ENCODE measurements at regions not wholly inside any gene's neighbourhood (a gene's known extent, or its start where the extent isn't known, plus 50 kb on each side); places are given as distances from the start of the nearest gene placed in this dataset.

DNA sequence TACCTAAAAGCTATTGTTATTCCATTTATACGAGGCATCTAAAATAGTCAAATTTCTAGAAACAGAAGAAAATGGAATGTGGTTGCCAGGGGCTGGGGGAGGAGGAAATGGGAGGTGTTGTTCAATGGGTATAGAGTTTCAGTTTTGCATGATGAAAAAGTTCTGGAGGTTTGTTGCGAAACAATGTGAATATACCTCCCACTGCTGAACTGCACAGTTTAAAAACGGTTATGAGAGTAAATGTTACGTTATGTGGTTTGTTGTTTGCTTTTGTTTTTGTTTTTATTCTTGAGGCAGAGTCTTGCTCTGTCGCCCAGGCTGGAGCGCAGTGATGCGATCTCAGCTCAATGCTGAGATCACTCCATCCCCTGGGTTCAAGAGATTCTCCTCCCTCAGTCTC lies 64.9 kb upstream of the NRBF2 start:
- peak overlapping the region; percentile 35; the same call in 1 of the 2 replicates for H3K4me2 ChIP-seq (ENCODE audit: low read depth, low read length)
- TF ChIP-seq EZH2phosphoT487 (IDR thresholded peaks at IDR 0.05; ENCODE audit: low read length) (no peak), EZH2 (optimal IDR thresholded peaks at IDR 0.05; ENCODE audit: low read depth, low read length) (no peak)
- TF ChIP-seq, protein P1, sequence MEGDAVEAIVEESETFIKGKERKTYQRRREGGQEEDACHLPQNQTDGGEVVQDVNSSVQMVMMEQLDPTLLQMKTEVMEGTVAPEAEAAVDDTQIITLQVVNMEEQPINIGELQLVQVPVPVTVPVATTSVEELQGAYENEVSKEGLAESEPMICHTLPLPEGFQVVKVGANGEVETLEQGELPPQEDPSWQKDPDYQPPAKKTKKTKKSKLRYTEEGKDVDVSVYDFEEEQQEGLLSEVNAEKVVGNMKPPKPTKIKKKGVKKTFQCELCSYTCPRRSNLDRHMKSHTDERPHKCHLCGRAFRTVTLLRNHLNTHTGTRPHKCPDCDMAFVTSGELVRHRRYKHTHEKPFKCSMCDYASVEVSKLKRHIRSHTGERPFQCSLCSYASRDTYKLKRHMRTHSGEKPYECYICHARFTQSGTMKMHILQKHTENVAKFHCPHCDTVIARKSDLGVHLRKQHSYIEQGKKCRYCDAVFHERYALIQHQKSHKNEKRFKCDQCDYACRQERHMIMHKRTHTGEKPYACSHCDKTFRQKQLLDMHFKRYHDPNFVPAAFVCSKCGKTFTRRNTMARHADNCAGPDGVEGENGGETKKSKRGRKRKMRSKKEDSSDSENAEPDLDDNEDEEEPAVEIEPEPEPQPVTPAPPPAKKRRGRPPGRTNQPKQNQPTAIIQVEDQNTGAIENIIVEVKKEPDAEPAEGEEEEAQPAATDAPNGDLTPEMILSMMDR (IDR thresholded peaks at IDR 0.05; ENCODE audit: low read length), result no peak
- H3K27me3 ChIP-seq (replicated peaks; ENCODE audit: insufficient read depth, low read length), result no peaks in the 10 kb centered on the region
- no peaks in the 10 kb centered on the region for H3F3A ChIP-seq (ENCODE audit: insufficient read depth, low read length)
- H3K9me3 ChIP-seq (replicated peaks; ENCODE audit: insufficient read depth, low read length), result no peaks in the 10 kb centered on the region
- no peaks in the 10 kb centered on the region for H4K20me1 ChIP-seq (ENCODE audit: insufficient read depth, low read length)
- H3K27ac ChIP-seq (ENCODE audit: low read length), result peak overlapping the region; percentile 1; the same call in 1 of the 2 replicates
- H3K4me1 ChIP-seq (ENCODE audit: low read length), result no peaks in the 10 kb centered on the region; the same call in 1 of the 2 replicates
- DNase-seq, result peak; percentile 53
- no peaks in the 10 kb centered on the region for H3K36me3 ChIP-seq (replicated peaks; ENCODE audit: insufficient read depth, low read length)
- H3K4me3 ChIP-seq (ENCODE audit: low read length), result no peak overlapping the region
- no peak overlapping the region for H2AFZ ChIP-seq (ENCODE audit: low read length)
- H3K9me2 ChIP-seq (replicated peaks; ENCODE audit: insufficient read depth, low read length), result no peaks in the 10 kb centered on the region
- H3K9ac ChIP-seq (ENCODE audit: low read length), result no peak overlapping the region
- H3K79me2 ChIP-seq (ENCODE audit: low read length), result no peaks in the 10 kb centered on the region

DNA sequence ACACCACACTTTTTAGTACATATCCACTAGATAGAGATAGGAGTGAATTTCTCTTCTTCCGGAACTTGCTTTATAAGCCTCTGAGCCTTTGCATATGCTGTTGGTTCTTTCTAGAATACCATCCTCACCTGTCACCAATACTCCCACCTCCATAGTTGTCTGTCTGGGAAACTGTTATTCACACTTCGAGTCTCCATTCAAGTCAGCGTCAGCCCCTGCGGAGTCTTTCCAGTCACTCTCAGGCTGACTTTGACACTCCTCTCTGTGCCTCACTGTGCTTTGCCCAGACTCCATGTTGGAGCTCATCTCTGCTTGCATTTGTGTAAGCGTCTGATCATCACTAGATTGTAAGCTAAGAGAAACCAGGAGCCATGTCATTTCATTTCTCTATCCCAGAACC lies 66.5 kb upstream of the NRBF2 start:
- no peaks in the 10 kb centered on the region for H3K36me3 ChIP-seq (replicated peaks; ENCODE audit: insufficient read depth, low read length)
- H3K9me3 ChIP-seq (replicated peaks; ENCODE audit: insufficient read depth, low read length), result no peaks in the 10 kb centered on the region
- no peaks in the 10 kb centered on the region for H4K20me1 ChIP-seq (ENCODE audit: insufficient read depth, low read length)
- no peaks in the 10 kb centered on the region for H3K27me3 ChIP-seq (replicated peaks; ENCODE audit: insufficient read depth, low read length)
- no peaks in the 10 kb centered on the region; the same call in 1 of the 2 replicates for H3K4me1 ChIP-seq (ENCODE audit: low read length)
- H3K4me3 ChIP-seq (ENCODE audit: low read length), result no peak overlapping the region
- no peaks in the 10 kb centered on the region for H3K79me2 ChIP-seq (ENCODE audit: low read length)
- TF ChIP-seq EZH2phosphoT487 (IDR thresholded peaks at IDR 0.05; ENCODE audit: low read length) (no peak), EZH2 (optimal IDR thresholded peaks at IDR 0.05; ENCODE audit: low read depth, low read length) (no peak)
- TF ChIP-seq, protein P1 (IDR thresholded peaks at IDR 0.05; ENCODE audit: low read length), result no peak
- H3K27ac ChIP-seq (ENCODE audit: low read length), result no peak overlapping the region
- no peak overlapping the region for H3K4me2 ChIP-seq (ENCODE audit: low read depth, low read length)
- no peak overlapping the region for H3K9ac ChIP-seq (ENCODE audit: low read length)
- no peak overlapping the region for H2AFZ ChIP-seq (ENCODE audit: low read length)
- DNase-seq, result no peak
- H3F3A ChIP-seq (ENCODE audit: insufficient read depth, low read length), result no peaks in the 10 kb centered on the region
- no peaks in the 10 kb centered on the region for H3K9me2 ChIP-seq (replicated peaks; ENCODE audit: insufficient read depth, low read length)

DNA sequence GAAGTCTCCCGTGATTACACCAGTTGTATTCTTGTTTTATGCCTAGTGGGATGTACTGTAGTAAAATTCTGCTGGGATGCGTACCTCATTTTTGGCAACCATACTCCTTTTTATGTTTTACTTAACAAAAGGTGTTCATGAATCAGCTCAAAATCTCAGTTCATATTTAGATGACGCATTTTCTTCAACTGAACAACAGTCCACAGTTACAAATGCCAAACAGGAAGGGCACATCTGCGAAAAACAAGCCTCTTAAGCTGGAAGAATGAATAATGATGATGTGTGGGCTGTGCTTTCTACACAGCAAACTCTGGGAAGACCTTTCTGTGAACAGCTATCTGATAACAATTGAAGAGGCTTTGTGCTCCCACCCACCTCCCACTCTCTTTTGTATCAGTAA lies 68.4 kb upstream of the NRBF2 start:
- H3K4me2 ChIP-seq (ENCODE audit: low read depth, low read length), result no peak overlapping the region
- no peak overlapping the region for H2AFZ ChIP-seq (ENCODE audit: low read length)
- H3K4me1 ChIP-seq (ENCODE audit: low read length), result no peaks in the 10 kb centered on the region; the same call in 1 of the 2 replicates
- H3K27me3 ChIP-seq (replicated peaks; ENCODE audit: insufficient read depth, low read length), result no peaks in the 10 kb centered on the region
- H3F3A ChIP-seq (ENCODE audit: insufficient read depth, low read length), result no peaks in the 10 kb centered on the region
- no peak overlapping the region for H3K4me3 ChIP-seq (ENCODE audit: low read length)
- H3K36me3 ChIP-seq (replicated peaks; ENCODE audit: insufficient read depth, low read length), result no peaks in the 10 kb centered on the region
- H3K9me3 ChIP-seq (replicated peaks; ENCODE audit: insufficient read depth, low read length), result no peaks in the 10 kb centered on the region
- no peak for DNase-seq
- H4K20me1 ChIP-seq (ENCODE audit: insufficient read depth, low read length), result no peaks in the 10 kb centered on the region
- H3K79me2 ChIP-seq (ENCODE audit: low read length), result no peaks in the 10 kb centered on the region
- H3K9me2 ChIP-seq (replicated peaks; ENCODE audit: insufficient read depth, low read length), result no peaks in the 10 kb centered on the region
- no peak overlapping the region for H3K27ac ChIP-seq (ENCODE audit: low read length)
- H3K9ac ChIP-seq (ENCODE audit: low read length), result no peak overlapping the region
- TF ChIP-seq, protein P1 (IDR thresholded peaks at IDR 0.05; ENCODE audit: low read length), result no peak
- TF ChIP-seq EZH2phosphoT487 (IDR thresholded peaks at IDR 0.05; ENCODE audit: low read length) (no peak), EZH2 (optimal IDR thresholded peaks at IDR 0.05; ENCODE audit: low read depth, low read length) (no peak)
